ENCODE measurements at regions not wholly inside any gene's neighbourhood (a gene's known extent, or its start where the extent isn't known, plus 50 kb on each side); places are given as distances from the start of the nearest gene placed in this dataset.

- TF ChIP-seq CTCF (conservative IDR thresholded peaks at IDR 0.05; ENCODE audit: low read depth, low read length), result no peak
- no peak for TF ChIP-seq EZH2 (IDR thresholded peaks at IDR 0.05; ENCODE audit: borderline replicate concordance, low read depth, low read length, poor library complexity, severe bottlenecking)
These were observed 52.8 kb upstream of the SVIL start for GRCh38 chr10:29687421-29688164.

Data from A673 (cell line).